ENCODE measurements at regions not wholly inside any gene's neighbourhood (a gene's known extent, or its start where the extent isn't known, plus 50 kb on each side); places are given as distances from the start of the nearest gene placed in this dataset.

- no peak for DNase-seq
Observed at GRCh38 chr3:27590437-27591298, 106.5 kb upstream of the SLC4A7 start.

GRCh38 chr3:27589795-27590194 lies 105.6 kb upstream of the SLC4A7 start:
- no peak for DNase-seq

- no peak for DNase-seq
Observed at GRCh38 chr3:27585429-27585828, 101.2 kb upstream of the SLC4A7 start.

GRCh38 chr3:27584874-27585273 lies 100.7 kb upstream of the SLC4A7 start:
- no peak for DNase-seq

GRCh38 chr3:27581852-27582251 lies 97.7 kb upstream of the SLC4A7 start:
- DNase-seq, result no peak

GRCh38 chr3:27578032-27578431 lies 93.8 kb upstream of the SLC4A7 start:
- DNase-seq, result no peak

- DNase-seq, result no peak
Observed at GRCh38 chr3:27577504-27577903, 93.3 kb upstream of the SLC4A7 start.

GRCh38 chr3:27576171-27576570 lies 92.0 kb upstream of the SLC4A7 start:
- no peak for DNase-seq

- DNase-seq, result no peak
Observed at GRCh38 chr3:27575499-27575898, 91.3 kb upstream of the SLC4A7 start.

GRCh38 chr3:27574438-27574795 lies 90.2 kb upstream of the SLC4A7 start:
- no peak for DNase-seq

GRCh38 chr3:27573780-27574437 lies 89.7 kb upstream of the SLC4A7 start:
- no peak for DNase-seq

GRCh38 chr3:27573138-27573537 lies 89.0 kb upstream of the SLC4A7 start:
- DNase-seq, result no peak

GRCh38 chr3:27571345-27571744 lies 87.2 kb upstream of the SLC4A7 start:
- no peak for DNase-seq

GRCh38 chr3:27570421-27571106 lies 86.4 kb upstream of the SLC4A7 start:
- no peak for DNase-seq

- DNase-seq, result no peak
Observed at GRCh38 chr3:27568393-27568792, 84.2 kb upstream of the SLC4A7 start.

GRCh38 chr3:27567251-27567650 lies 83.1 kb upstream of the SLC4A7 start:
- no peak for DNase-seq

- DNase-seq, result no peak
Observed at GRCh38 chr3:27565201-27565852, 81.1 kb upstream of the SLC4A7 start.

- DNase-seq, result no peak
Observed at GRCh38 chr3:27561576-27561975, 77.4 kb upstream of the SLC4A7 start.

- no peak for DNase-seq
Observed at GRCh38 chr3:27560484-27561056, 76.4 kb upstream of the SLC4A7 start.

GRCh38 chr3:27559835-27560234 lies 75.7 kb upstream of the SLC4A7 start:
- no peak for DNase-seq

GRCh38 chr3:27559381-27559780 lies 75.2 kb upstream of the SLC4A7 start:
- DNase-seq, result no peak

- DNase-seq, result no peak
Observed at GRCh38 chr3:27557411-27557810, 73.2 kb upstream of the SLC4A7 start.

- DNase-seq, result no peak
Observed at GRCh38 chr3:27556887-27557286, 72.7 kb upstream of the SLC4A7 start.
